ENCODE measurements at regions not wholly inside any gene's neighbourhood (a gene's known extent, or its start where the extent isn't known, plus 50 kb on each side); places are given as distances from the start of the nearest gene placed in this dataset.

DNA sequence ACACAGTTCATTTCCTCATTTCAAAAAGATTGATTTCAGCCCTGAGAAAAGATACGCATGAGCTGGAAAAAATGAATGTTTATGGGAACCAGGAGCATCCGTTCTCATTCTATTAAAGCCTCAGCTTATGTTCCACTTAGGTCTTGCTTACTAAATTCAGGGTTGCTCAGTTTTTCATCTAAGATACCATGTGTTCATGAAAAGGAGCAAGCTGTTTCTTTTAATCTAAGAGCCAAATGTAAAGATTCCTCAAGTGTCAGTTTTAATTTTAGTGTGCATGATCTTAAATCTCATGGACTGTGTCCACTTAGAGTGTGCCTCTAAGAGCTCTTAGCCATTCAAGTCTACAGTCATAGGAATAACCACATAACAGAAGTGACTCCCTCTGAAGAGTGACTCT lies 141.5 kb upstream of the ARHGAP42 start:
- intact Hi-C loops (cut with DNase I) = no loop called here
- Histone ChIP-seq H3K36me3 (no peaks in the 10 kb centered on the region), H3K27ac (no peak overlapping the region), H3K27me3 (no peaks in the 10 kb centered on the region), H3K4me3 (no peak overlapping the region), H3K9me3 (no peaks in the 10 kb centered on the region), H3K4me1 (no peaks in the 10 kb centered on the region)
- TF ChIP-seq CTCF (IDR thresholded peaks at IDR 0.05) = no peak
- 72 to 90% methylated on average over 2 of the region's 2 CpGs for WGBS, 2 donors
- no peak for DNase-seq

- H3K4me1 ChIP-seq = peaks cover 0 to 3% (median 0%) of the 10 kb centered on the region in 4 donors
- H3K27ac ChIP-seq = no peak overlapping the region
- no peak for DNase-seq
- no peaks in the 10 kb centered on the region for H3K27me3 ChIP-seq
- intact Hi-C loops (cut with DNase I) = no loop called here
- H3K9me3 ChIP-seq = no peaks in the 10 kb centered on the region
- no peak overlapping the region for H3K4me3 ChIP-seq
- no peaks in the 10 kb centered on the region for H3K36me3 ChIP-seq
- 86 to 95% methylated on average over 1 of the region's 1 CpG for WGBS, 2 donors
- TF ChIP-seq CTCF (IDR thresholded peaks at IDR 0.05) (no peak), POLR2A (IDR thresholded peaks at IDR 0.05) (no peak)
Measured at GRCh38 chr11:100545970-100546369, 141.1 kb upstream of the ARHGAP42 start.

GRCh38 chr11:100546714-100547113 lies 140.4 kb upstream of the ARHGAP42 start:
- intact Hi-C loops (cut with DNase I) = no loop called here

DNA sequence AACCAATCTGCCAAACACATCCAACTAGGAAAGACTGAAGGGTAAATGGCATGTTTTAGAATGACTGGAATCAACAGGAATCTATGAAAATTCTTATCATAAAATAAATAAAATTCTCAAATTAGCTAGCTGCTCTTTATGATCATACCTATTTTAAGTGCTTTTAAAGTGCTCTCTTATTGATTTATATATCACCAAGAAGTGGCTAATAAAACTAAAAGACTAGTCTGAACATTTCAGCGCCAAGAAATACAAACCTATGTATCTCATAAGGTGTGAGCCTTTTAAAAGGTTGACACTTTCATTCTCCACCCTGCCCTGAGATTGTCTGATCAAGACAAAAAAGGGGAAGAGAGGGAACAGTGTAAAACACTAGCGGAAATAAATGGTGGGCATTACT lies 136.8 kb upstream of the ARHGAP42 start:
- intact Hi-C loops (cut with DNase I) = no loop called here
- TF ChIP-seq POLR2A (IDR thresholded peaks at IDR 0.05) = no peak
- TF ChIP-seq POLR2AphosphoS5 (IDR thresholded peaks at IDR 0.05) = no peak
- no peak for TF ChIP-seq CTCF (IDR thresholded peaks at IDR 0.05)
- no peak for TF ChIP-seq EP300 (IDR thresholded peaks at IDR 0.05)
- DNase-seq = no peak
- peaks cover 0 to 10% (median 0%) of the 10 kb centered on the region in 4 donors for H3K4me1 ChIP-seq
- no peak overlapping the region for H3K4me3 ChIP-seq
- H3K36me3 ChIP-seq = no peaks in the 10 kb centered on the region
- H3K27ac ChIP-seq = no peak overlapping the region
- no peaks in the 10 kb centered on the region for H3K27me3 ChIP-seq
- no peaks in the 10 kb centered on the region for H3K9me3 ChIP-seq
- WGBS, 2 donors = 86 to 93% methylated on average over 2 of the region's 2 CpGs

More at GRCh38 chr11:100546714-100547113, 140.4 kb upstream of the ARHGAP42 start:
- Histone ChIP-seq H3K4me3 (no peak overlapping the region), H3K36me3 (no peaks in the 10 kb centered on the region), H3K4me1 (peaks cover 0 to 10% (median 0%) of the 10 kb centered on the region in 4 donors), H3K27ac (no peak overlapping the region), H3K27me3 (no peaks in the 10 kb centered on the region), H3K9me3 (no peaks in the 10 kb centered on the region)
- no peak for DNase-seq
- WGBS, 2 donors = 49 to 82% methylated on average over 2 of the region's 2 CpGs
- TF ChIP-seq POLR2A (IDR thresholded peaks at IDR 0.05) = no peak
- no peak for TF ChIP-seq EP300 (IDR thresholded peaks at IDR 0.05)
- no peak for TF ChIP-seq CTCF (IDR thresholded peaks at IDR 0.05)
- TF ChIP-seq POLR2AphosphoS5 (IDR thresholded peaks at IDR 0.05) = no peak

DNA sequence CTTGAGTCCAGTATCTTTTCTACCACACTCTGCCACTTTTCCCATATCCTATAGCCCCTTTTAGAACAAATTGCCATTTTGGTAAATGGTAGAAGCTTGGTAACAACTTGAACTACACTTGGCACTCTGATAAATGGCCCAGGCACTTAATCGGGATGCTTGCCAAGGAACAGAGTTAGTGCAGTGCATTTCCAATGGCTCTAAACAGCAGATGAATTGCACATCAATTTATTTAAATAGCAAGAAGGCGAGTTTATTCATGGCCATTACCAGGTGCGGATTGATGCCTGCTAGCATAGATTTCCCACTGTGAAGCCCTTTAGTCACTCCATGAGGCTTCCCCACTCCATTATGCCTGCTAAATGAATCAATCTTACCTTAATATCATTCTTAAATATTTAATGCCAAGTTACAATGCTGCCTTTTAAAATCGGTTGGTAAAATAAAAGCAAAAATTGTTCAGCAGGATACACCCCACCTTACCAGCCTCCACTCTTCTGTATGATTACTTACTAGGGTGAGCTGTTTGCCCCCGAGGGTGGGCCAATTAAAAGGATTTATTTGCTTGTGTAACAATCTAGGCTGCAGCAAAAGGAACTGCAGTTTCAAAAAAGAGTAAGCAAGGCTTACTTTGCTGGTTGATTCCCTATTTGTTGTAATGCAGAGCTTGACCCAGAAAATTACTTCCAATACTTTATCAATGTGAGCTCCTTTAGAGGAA lies 136.0 kb upstream of the ARHGAP42 start:
- no peaks in the 10 kb centered on the region for H3K9me3 ChIP-seq
- peaks cover 0 to 14% (median 0%) of the 10 kb centered on the region in 4 donors for H3K4me1 ChIP-seq
- no peaks in the 10 kb centered on the region for H3K27me3 ChIP-seq
- no peaks in the 10 kb centered on the region for H3K36me3 ChIP-seq
- DNase-seq = no peak
- H3K27ac ChIP-seq = no peak overlapping the region
- intact Hi-C loops (cut with DNase I) = no loop called here
- TF ChIP-seq CTCF (IDR thresholded peaks at IDR 0.05) (no peak), POLR2A (IDR thresholded peaks at IDR 0.05) (no peak), POLR2AphosphoS5 (IDR thresholded peaks at IDR 0.05) (no peak), EP300 (IDR thresholded peaks at IDR 0.05) (no peak)
- WGBS, 2 donors = 59 to 60% methylated on average over 5 of the region's 5 CpGs
- no peak overlapping the region for H3K4me3 ChIP-seq
